ENCODE measurements at regions not wholly inside any gene's neighbourhood (a gene's known extent, or its start where the extent isn't known, plus 50 kb on each side); places are given as distances from the start of the nearest gene placed in this dataset.

DNA sequence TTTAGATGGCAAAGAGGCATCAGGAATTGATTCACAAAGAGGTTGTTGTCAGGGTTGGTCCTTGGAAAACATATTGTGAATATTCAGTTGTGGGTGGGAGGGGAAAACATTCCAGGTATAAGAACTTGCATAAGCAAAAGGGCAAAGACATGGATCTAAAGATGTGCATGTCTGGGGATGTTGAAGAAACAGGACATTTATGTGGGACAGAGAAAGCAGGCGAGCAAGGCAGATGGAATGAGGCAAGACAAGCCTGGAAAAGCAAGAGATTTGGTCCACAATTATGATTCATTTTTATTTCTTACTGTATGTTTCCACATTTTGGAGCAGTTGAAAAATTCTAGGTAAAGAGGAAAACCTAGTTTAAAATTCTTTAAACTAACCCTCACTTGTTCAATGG lies 134.9 kb upstream of the CXXC4 start:
- Histone ChIP-seq H3K27ac (ENCODE audit: low read length) (no peak overlapping the region), H3F3A (ENCODE audit: low read length, unreplicated experiment) (no peaks in the 10 kb centered on the region), H3K4me1 (ENCODE audit: insufficient read depth, low read length) (no peaks in the 10 kb centered on the region), H3K9me2 (replicated peaks; ENCODE audit: low read length) (no peaks in the 10 kb centered on the region), H3K9me3 (ENCODE audit: low read length) (no peaks in the 10 kb centered on the region), H3K36me3 (ENCODE audit: low read depth, low read length) (no peaks in the 10 kb centered on the region), H3K79me2 (ENCODE audit: low read length) (no peaks in the 10 kb centered on the region), H3K9ac (ENCODE audit: low read length) (no peak overlapping the region), H3K4me3 (ENCODE audit: low read length) (no peak overlapping the region), H4K20me1 (ENCODE audit: low read length) (no peaks in the 10 kb centered on the region), H3K27me3 (ENCODE audit: low read length) (no peaks in the 10 kb centered on the region), H2AFZ (ENCODE audit: low read length) (no peak overlapping the region), H3K4me2 (ENCODE audit: low read length) (no peak overlapping the region)
- DNase-seq (no peak), ATAC-seq (no peak)
- intact Hi-C loops (cut with micrococcal nuclease), result no loop called here
- ChIA-PET POLR2A (ENCODE audit: unreplicated experiment) (no interaction called here), CTCF (no interaction called here)
- TF ChIP-seq, protein P1, sequence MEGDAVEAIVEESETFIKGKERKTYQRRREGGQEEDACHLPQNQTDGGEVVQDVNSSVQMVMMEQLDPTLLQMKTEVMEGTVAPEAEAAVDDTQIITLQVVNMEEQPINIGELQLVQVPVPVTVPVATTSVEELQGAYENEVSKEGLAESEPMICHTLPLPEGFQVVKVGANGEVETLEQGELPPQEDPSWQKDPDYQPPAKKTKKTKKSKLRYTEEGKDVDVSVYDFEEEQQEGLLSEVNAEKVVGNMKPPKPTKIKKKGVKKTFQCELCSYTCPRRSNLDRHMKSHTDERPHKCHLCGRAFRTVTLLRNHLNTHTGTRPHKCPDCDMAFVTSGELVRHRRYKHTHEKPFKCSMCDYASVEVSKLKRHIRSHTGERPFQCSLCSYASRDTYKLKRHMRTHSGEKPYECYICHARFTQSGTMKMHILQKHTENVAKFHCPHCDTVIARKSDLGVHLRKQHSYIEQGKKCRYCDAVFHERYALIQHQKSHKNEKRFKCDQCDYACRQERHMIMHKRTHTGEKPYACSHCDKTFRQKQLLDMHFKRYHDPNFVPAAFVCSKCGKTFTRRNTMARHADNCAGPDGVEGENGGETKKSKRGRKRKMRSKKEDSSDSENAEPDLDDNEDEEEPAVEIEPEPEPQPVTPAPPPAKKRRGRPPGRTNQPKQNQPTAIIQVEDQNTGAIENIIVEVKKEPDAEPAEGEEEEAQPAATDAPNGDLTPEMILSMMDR (conservative IDR thresholded peaks at IDR 0.05; ENCODE audit: low read depth, low read length), result no peak
- TF ChIP-seq EZH2 (IDR thresholded peaks at IDR 0.05; ENCODE audit: low read length, unreplicated experiment) (no peak), EZH2phosphoT487 (IDR thresholded peaks at IDR 0.05; ENCODE audit: borderline replicate concordance, low read length) (no peak)
- BruUV-seq (replicated peaks), result no TSS peak

DNA sequence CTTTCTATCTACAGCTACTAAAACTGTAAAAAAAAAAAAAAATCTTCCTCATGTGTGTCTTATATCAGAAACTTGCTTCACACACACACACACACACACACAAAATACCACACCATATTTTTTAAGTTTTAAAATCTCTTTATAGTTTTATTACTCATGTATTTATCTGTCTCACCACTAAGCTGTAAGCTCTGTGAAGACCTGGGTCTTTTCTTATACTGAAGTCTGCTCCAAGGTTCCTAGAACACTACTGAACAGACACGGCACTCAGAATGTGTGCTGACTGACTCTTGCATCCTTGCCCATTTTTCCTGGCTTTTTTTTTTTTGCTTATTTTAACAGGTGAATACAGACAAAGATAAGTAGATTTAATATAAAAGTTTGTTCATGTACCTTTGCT lies 135.6 kb upstream of the CXXC4 start:
- CTCF ChIA-PET, result no interaction called here
- H3K27me3 ChIP-seq (ENCODE audit: low read length), result no peaks in the 10 kb centered on the region
- DNase-seq (no peak), ATAC-seq (no peak)
- intact Hi-C loops (cut with micrococcal nuclease), result no loop called here
- H3K9me2 ChIP-seq (replicated peaks; ENCODE audit: low read length), result no peaks in the 10 kb centered on the region
- no peaks in the 10 kb centered on the region for H3K36me3 ChIP-seq (ENCODE audit: low read depth, low read length)
- no peak overlapping the region for H2AFZ ChIP-seq (ENCODE audit: low read length)
- no peaks in the 10 kb centered on the region for H3F3A ChIP-seq (ENCODE audit: low read length, unreplicated experiment)
- no peaks in the 10 kb centered on the region for H3K79me2 ChIP-seq (ENCODE audit: low read length)
- no peak overlapping the region for H3K9ac ChIP-seq (ENCODE audit: low read length)
- BruUV-seq (replicated peaks), result no TSS peak
- POLR2A ChIA-PET (ENCODE audit: unreplicated experiment), result no interaction called here
- H3K9me3 ChIP-seq (ENCODE audit: low read length), result no peaks in the 10 kb centered on the region
- H3K27ac ChIP-seq (ENCODE audit: low read length), result no peak overlapping the region
- no peak overlapping the region for H3K4me3 ChIP-seq (ENCODE audit: low read length)
- H3K4me2 ChIP-seq (ENCODE audit: low read length), result no peak overlapping the region
- no peaks in the 10 kb centered on the region for H4K20me1 ChIP-seq (ENCODE audit: low read length)
- H3K4me1 ChIP-seq (ENCODE audit: insufficient read depth, low read length), result no peaks in the 10 kb centered on the region
- TF ChIP-seq EZH2 (IDR thresholded peaks at IDR 0.05; ENCODE audit: low read length, unreplicated experiment), result no peak
- TF ChIP-seq, protein P1 (conservative IDR thresholded peaks at IDR 0.05; ENCODE audit: low read depth, low read length), result no peak
- TF ChIP-seq EZH2phosphoT487 (IDR thresholded peaks at IDR 0.05; ENCODE audit: borderline replicate concordance, low read length), result no peak

DNA sequence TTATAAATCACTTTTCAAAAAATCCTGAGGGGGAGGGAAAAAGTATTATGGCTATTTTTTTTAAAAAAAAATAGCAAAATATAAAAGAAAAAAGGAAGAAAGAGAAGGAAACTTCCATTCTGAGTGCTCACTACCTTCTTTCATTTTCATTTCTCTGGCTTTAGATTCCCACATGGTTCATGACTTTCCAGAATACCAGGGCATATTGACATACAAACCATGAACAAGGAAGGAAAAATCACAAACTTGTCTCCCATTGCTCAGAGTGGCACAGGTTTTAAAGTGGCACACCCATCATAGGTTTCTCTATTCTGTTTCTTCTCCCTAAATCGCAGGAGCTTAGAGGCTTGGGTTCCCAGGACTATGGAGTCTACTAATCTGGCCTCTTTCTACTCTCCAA lies 136.3 kb upstream of the CXXC4 start:
- DNase-seq, result no peak
- Histone ChIP-seq H3K9me3 (ENCODE audit: low read length) (no peaks in the 10 kb centered on the region), H3K9ac (ENCODE audit: low read length) (no peak overlapping the region), H3F3A (ENCODE audit: low read length, unreplicated experiment) (no peaks in the 10 kb centered on the region), H2AFZ (ENCODE audit: low read length) (no peak overlapping the region), H3K9me2 (replicated peaks; ENCODE audit: low read length) (no peaks in the 10 kb centered on the region), H4K20me1 (ENCODE audit: low read length) (no peaks in the 10 kb centered on the region), H3K4me3 (ENCODE audit: low read length) (no peak overlapping the region), H3K36me3 (ENCODE audit: low read depth, low read length) (no peaks in the 10 kb centered on the region), H3K27ac (ENCODE audit: low read length) (no peak overlapping the region), H3K4me1 (ENCODE audit: insufficient read depth, low read length) (no peaks in the 10 kb centered on the region), H3K27me3 (ENCODE audit: low read length) (no peaks in the 10 kb centered on the region), H3K79me2 (ENCODE audit: low read length) (no peaks in the 10 kb centered on the region), H3K4me2 (ENCODE audit: low read length) (no peak overlapping the region)
- ChIA-PET CTCF (no interaction called here), POLR2A (ENCODE audit: unreplicated experiment) (no interaction called here)
- TF ChIP-seq EZH2 (IDR thresholded peaks at IDR 0.05; ENCODE audit: low read length, unreplicated experiment) (no peak), EZH2phosphoT487 (IDR thresholded peaks at IDR 0.05; ENCODE audit: borderline replicate concordance, low read length) (no peak)
- TF ChIP-seq, protein P1 (conservative IDR thresholded peaks at IDR 0.05; ENCODE audit: low read depth, low read length), result no peak
- ATAC-seq, result no peak
- intact Hi-C loops (cut with micrococcal nuclease), result no loop called here
- no TSS peak for BruUV-seq (replicated peaks)

Measured in PC-3 (cell line).